Endodermal cell (in vitro differentiated cells): ENCODE measurements at regions not wholly inside any gene's neighbourhood (a gene's known extent, or its start where the extent isn't known, plus 50 kb on each side); places are given as distances from the start of the nearest gene placed in this dataset.

ENCODE experiments used
- DNase-seq: peaks from one replicate; pipeline ENCODE4 v3.0.0-alpha.2; 2017
- H3K27ac ChIP-seq: 2 replicates; pipeline ENCODE4 v1.5.1; 2013; ENCODE audit warnings: mild to moderate bottlenecking, low read depth, low read length, moderate library complexity
- H3K27me3 ChIP-seq: 2 replicates; pipeline ENCODE4 v1.6.1; 2013; ENCODE audit warnings: mild to moderate bottlenecking, low read length, moderate library complexity; ENCODE audit not compliant: insufficient read depth, control insufficient read depth, poor library complexity, severe bottlenecking
- H3K36me3 ChIP-seq: 2 replicates; pipeline ENCODE4 v1.7.0; 2013; ENCODE audit warnings: mild to moderate bottlenecking, low read length, moderate library complexity; ENCODE audit not compliant: control insufficient read depth, insufficient read depth
- H3K4me1 ChIP-seq: one replicate; pipeline ENCODE4 v1.7.0; 2013; ENCODE audit warnings: low read length; ENCODE audit not compliant: control insufficient read depth, insufficient read depth
- H3K4me3 ChIP-seq: 2 replicates; pipeline ENCODE4 v1.5.1; 2013; ENCODE audit warnings: mild to moderate bottlenecking, low read length, moderate library complexity
- H3K9ac ChIP-seq: 2 replicates; pipeline ENCODE4 v1.6.1; 2013; ENCODE audit warnings: mild to moderate bottlenecking, low read length, moderate library complexity; ENCODE audit not compliant: poor library complexity, severe bottlenecking; ENCODE audit errors: extremely low read depth
- H3K9me3 ChIP-seq: 2 replicates; pipeline ENCODE4 v1.6.1; 2013; ENCODE audit warnings: mild to moderate bottlenecking, low read length, moderate library complexity; ENCODE audit not compliant: control insufficient read depth
- H3K27ac Mint-ChIP-seq: 2 replicates; pipeline ENCODE4 v1.8.0; 2020; ENCODE audit warnings: mixed read lengths
- H3K27me3 Mint-ChIP-seq: 2 replicates; pipeline ENCODE4 v1.8.0; 2021; ENCODE audit warnings: mild to moderate bottlenecking, mixed read lengths; ENCODE audit not compliant: insufficient read depth
- H3K36me3 Mint-ChIP-seq: 2 replicates; pipeline ENCODE4 v1.8.0; 2020; ENCODE audit warnings: low read depth, mixed read lengths
- H3K4me1 Mint-ChIP-seq: 2 replicates; pipeline ENCODE4 v1.8.0; 2020; ENCODE audit warnings: mixed read lengths
- H3K4me3 Mint-ChIP-seq: 2 replicates; pipeline ENCODE4 v1.8.0; 2020; ENCODE audit warnings: mild to moderate bottlenecking, moderate library complexity, mixed read lengths
- H3K9me3 Mint-ChIP-seq: 2 replicates; pipeline ENCODE4 v1.8.0; 2020; ENCODE audit warnings: mild to moderate bottlenecking, mixed read lengths
- WGBS, 2 experiments: methylation state at CpG; one replicate each; pipeline versions ENCODE4 v1.1.5 to v1.1.7; 2013; ENCODE audit warnings: missing lambda C conversion rate in 2 of 2, mixed read lengths in 1 of 2; ENCODE audit not compliant: insufficient coverage in 1 of 2, insufficient read length in 1 of 2; 5-methylcytosine and 5-hydroxymethylcytosine counted together
- TF ChIP-seq, protein P1 (sequence below): fragments of 200-600 bp; sonication (generic); conservative IDR thresholded peaks from 2 replicates; pipeline ENCODE4 v1.5.0; 2021; ENCODE audit warnings: antibody characterized with exemption, mild to moderate bottlenecking

DNA sequence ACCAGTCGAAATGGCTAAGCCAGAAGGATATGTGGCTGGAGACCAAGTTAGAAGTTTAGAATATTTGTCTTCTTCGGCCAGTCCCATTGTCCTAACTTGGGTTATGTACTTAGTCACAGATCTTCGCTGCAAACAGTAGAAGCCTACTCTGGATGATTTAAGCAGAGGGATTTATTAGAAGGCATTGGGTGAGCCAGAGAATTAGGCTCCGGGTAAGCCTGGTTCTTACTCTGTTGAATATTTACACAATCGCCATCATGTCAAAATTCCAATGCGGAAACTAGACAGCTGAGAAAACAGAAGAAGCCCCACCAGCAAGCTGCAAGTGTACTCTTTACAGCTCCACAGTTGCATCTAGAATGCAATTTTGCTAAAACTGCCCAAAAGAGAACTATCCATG, 276.6 kb downstream of the CMPK2 start:
- H3K9ac ChIP-seq, result no peak overlapping the region
- Mint-ChIP-seq H3K36me3 (no peaks in the 10 kb centered on the region), H3K27ac (no peak overlapping the region), H3K27me3 (no peaks in the 10 kb centered on the region), H3K4me1 (peaks cover 2% of the 10 kb centered on the region), H3K9me3 (no peaks in the 10 kb centered on the region), H3K4me3 (no peak overlapping the region)
- no peak overlapping the region for H3K4me3 ChIP-seq
- H3K36me3 ChIP-seq, result no peaks in the 10 kb centered on the region
- no peaks in the 10 kb centered on the region for H3K27me3 ChIP-seq
- TF ChIP-seq, protein P1, sequence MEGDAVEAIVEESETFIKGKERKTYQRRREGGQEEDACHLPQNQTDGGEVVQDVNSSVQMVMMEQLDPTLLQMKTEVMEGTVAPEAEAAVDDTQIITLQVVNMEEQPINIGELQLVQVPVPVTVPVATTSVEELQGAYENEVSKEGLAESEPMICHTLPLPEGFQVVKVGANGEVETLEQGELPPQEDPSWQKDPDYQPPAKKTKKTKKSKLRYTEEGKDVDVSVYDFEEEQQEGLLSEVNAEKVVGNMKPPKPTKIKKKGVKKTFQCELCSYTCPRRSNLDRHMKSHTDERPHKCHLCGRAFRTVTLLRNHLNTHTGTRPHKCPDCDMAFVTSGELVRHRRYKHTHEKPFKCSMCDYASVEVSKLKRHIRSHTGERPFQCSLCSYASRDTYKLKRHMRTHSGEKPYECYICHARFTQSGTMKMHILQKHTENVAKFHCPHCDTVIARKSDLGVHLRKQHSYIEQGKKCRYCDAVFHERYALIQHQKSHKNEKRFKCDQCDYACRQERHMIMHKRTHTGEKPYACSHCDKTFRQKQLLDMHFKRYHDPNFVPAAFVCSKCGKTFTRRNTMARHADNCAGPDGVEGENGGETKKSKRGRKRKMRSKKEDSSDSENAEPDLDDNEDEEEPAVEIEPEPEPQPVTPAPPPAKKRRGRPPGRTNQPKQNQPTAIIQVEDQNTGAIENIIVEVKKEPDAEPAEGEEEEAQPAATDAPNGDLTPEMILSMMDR, result no peak
- no peak for DNase-seq
- no peaks in the 10 kb centered on the region for H3K9me3 ChIP-seq
- WGBS, 2 experiments, result 90 to 91% methylated on average over 4 to 6 of the region's 6 CpGs
- H3K4me1 ChIP-seq, result no peaks in the 10 kb centered on the region
- H3K27ac ChIP-seq, result no peak overlapping the region

DNA sequence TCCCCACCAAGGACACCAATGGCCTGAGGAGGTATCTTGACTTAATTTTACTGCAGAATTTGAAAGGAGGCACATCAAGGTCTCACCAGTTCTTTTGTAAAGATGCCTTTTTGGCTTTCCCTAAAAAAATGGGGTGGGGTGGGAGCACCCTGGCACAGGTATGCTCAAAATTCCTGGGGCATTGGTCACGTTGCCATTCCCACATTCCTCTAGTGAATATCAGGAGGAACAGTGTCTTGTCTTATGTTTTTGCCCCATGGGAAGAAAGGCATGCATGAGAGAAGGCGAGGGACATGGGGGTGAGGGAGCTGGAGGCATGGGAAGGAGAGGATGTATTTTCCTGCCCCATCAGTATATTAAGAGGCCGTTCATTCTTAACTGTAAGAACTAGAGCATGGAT, 275.3 kb downstream of the CMPK2 start:
- no peaks in the 10 kb centered on the region for H3K36me3 ChIP-seq
- Mint-ChIP-seq H3K9me3 (no peaks in the 10 kb centered on the region), H3K27ac (no peak overlapping the region), H3K27me3 (no peaks in the 10 kb centered on the region), H3K4me3 (no peak overlapping the region), H3K4me1 (peaks cover 2% of the 10 kb centered on the region), H3K36me3 (no peaks in the 10 kb centered on the region)
- WGBS, 2 experiments, result 90 to 92% methylated on average over 2 to 3 of the region's 3 CpGs
- DNase-seq, result no peak
- no peak overlapping the region for H3K27ac ChIP-seq
- no peaks in the 10 kb centered on the region for H3K9me3 ChIP-seq
- no peaks in the 10 kb centered on the region for H3K27me3 ChIP-seq
- no peak overlapping the region for H3K4me3 ChIP-seq
- no peaks in the 10 kb centered on the region for H3K4me1 ChIP-seq
- no peak overlapping the region for H3K9ac ChIP-seq
- TF ChIP-seq, protein P1, result no peak

DNA sequence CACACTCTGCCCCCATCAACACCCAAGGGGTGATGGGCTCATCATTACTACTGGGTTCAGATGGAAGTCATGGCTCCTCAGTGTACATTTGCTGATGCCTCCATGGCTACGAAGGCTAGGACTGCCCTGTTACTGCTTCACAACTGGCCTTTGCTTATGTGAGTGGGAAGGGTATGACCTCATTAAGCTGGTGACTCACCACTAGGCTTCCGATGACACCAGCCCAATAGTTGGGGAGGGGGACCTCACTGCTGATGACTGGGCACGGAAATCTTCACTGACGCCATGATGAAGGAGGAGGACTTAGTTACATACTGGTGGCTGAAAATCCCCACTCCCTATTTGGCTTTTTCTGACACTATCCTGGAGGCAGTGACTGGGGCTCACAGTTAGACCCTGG, 263.2 kb downstream of the CMPK2 start:
- Mint-ChIP-seq H3K36me3 (no peaks in the 10 kb centered on the region), H3K27ac (no peak overlapping the region), H3K4me1 (no peaks in the 10 kb centered on the region), H3K27me3 (no peaks in the 10 kb centered on the region), H3K4me3 (no peak overlapping the region), H3K9me3 (no peaks in the 10 kb centered on the region)
- DNase-seq, result no peak
- H3K4me1 ChIP-seq, result no peaks in the 10 kb centered on the region
- H3K4me3 ChIP-seq, result no peak overlapping the region
- H3K9ac ChIP-seq, result no peak overlapping the region
- TF ChIP-seq, protein P1, result no peak
- WGBS, 2 experiments, result 80 to 95% methylated on average over 2 to 4 of the region's 4 CpGs
- no peak overlapping the region for H3K27ac ChIP-seq
- no peaks in the 10 kb centered on the region for H3K9me3 ChIP-seq
- no peaks in the 10 kb centered on the region for H3K36me3 ChIP-seq
- no peaks in the 10 kb centered on the region for H3K27me3 ChIP-seq
